Vagina (tissue), 2 donors: ENCODE measurements at regions not wholly inside any gene's neighbourhood (a gene's known extent, or its start where the extent isn't known, plus 50 kb on each side); places are given as distances from the start of the nearest gene placed in this dataset.

Source experiments
- POLR2A ChIP-seq, 2 donors: fragments of 450-650 bp; IDR thresholded peaks; one replicate each; pipeline ENCODE4 v1.6.1; 2017; ENCODE audit warnings: antibody characterized with exemption in 2 of 2, mild to moderate bottlenecking in 2 of 2, moderate library complexity in 2 of 2
- TF ChIP-seq, protein P1 (sequence below), 3 experiments: fragments of 450-650 bp in 2 of 3; fragments of 200-600 bp in 1 of 3; sonication (generic) in 1 of 3; IDR thresholded peaks; one replicate each; pipeline ENCODE4 v1.5.1; 2017 to 2019; ENCODE audit warnings: antibody characterized with exemption in 3 of 3, mild to moderate bottlenecking in 2 of 3, moderate library complexity in 2 of 3

DNA sequence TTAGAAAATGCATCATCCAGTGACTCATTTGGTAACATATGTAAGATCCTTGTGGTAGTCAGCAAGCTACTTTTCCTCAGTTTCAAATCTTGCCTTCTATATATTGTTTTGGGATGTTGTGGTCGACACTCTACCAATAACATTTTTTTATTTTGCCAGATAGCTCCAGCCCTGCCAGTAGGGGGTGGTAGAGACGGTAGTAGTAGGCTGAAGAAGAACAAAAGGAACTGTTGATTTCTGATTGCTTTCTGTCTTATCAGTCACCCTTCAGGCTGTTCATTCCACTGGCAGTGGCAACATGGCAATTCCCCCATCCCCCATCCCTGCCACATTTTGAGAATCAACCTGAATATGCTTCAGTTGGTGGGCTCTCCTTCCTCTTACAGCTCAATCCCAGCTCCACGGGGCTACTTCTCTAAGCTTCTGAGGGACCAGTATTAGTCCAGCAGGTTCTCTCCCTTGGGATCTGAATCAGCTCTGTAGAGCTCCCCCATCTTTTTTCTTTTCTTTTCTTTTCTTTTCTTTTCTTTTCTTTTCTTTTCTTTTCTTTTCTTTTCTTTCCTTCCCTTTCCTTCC, 171.5 kb upstream of the VEGFC start:
- TF ChIP-seq, protein P1, sequence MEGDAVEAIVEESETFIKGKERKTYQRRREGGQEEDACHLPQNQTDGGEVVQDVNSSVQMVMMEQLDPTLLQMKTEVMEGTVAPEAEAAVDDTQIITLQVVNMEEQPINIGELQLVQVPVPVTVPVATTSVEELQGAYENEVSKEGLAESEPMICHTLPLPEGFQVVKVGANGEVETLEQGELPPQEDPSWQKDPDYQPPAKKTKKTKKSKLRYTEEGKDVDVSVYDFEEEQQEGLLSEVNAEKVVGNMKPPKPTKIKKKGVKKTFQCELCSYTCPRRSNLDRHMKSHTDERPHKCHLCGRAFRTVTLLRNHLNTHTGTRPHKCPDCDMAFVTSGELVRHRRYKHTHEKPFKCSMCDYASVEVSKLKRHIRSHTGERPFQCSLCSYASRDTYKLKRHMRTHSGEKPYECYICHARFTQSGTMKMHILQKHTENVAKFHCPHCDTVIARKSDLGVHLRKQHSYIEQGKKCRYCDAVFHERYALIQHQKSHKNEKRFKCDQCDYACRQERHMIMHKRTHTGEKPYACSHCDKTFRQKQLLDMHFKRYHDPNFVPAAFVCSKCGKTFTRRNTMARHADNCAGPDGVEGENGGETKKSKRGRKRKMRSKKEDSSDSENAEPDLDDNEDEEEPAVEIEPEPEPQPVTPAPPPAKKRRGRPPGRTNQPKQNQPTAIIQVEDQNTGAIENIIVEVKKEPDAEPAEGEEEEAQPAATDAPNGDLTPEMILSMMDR (IDR thresholded peaks at IDR 0.05) = no peak
- TF ChIP-seq POLR2A (IDR thresholded peaks at IDR 0.05) = no peak
